Right hindlimb (tissue), 1 donor: ENCODE measurements at regions not wholly inside any gene's neighbourhood (a gene's known extent, or its start where the extent isn't known, plus 50 kb on each side); places are given as distances from the start of the nearest gene placed in this dataset.
A peak's percentile ranks its signal among the peaks of the same experiment; 100 is the strongest.
"Not testable (repeated sequence)": the region's sequence is repeated elsewhere in the genome, so short reads cannot be mapped to it uniquely, and the experiment has no call there.

Experiments used
- DNase-seq: peaks from one replicate; pipeline ENCODE4 v3.0.0-alpha.2; 2018

- DNase-seq = no peak
Observed at GRCh38 chr5:111859031-111859430, 102.0 kb upstream of the NREP start.

- no peak for DNase-seq
Observed at GRCh38 chr5:111857623-111858022, 100.6 kb upstream of the NREP start.

GRCh38 chr5:111856876-111857466, 100.0 kb upstream of the NREP start:
- DNase-seq = no peak

GRCh38 chr5:111855356-111855755, 98.4 kb upstream of the NREP start:
- DNase-seq = no peak

GRCh38 chr5:111854186-111854585, 97.2 kb upstream of the NREP start:
- DNase-seq = no peak

- no peak for DNase-seq
Observed at GRCh38 chr5:111853748-111854147, 96.8 kb upstream of the NREP start.

GRCh38 chr5:111851631-111852548, 94.9 kb upstream of the NREP start:
- DNase-seq = no peak

- DNase-seq = peak; percentile 59
Observed at GRCh38 chr5:111848476-111848875, 91.5 kb upstream of the NREP start.

- no peak for DNase-seq
Observed at GRCh38 chr5:111847052-111847925, 90.3 kb upstream of the NREP start.

- no peak for DNase-seq
Observed at GRCh38 chr5:111840036-111840674, 83.2 kb upstream of the NREP start.

GRCh38 chr5:111839438-111839837, 82.4 kb upstream of the NREP start:
- no peak for DNase-seq

GRCh38 chr5:111836426-111836825, 79.4 kb upstream of the NREP start:
- no peak for DNase-seq

GRCh38 chr5:111834926-111835599, 78.1 kb upstream of the NREP start:
- no peak for DNase-seq

- no peak for DNase-seq
Observed at GRCh38 chr5:111830333-111830732, 73.3 kb upstream of the NREP start.

- no peak for DNase-seq
Observed at GRCh38 chr5:111829701-111830100, 72.7 kb upstream of the NREP start.

GRCh38 chr5:111826064-111826463, 69.1 kb upstream of the NREP start:
- DNase-seq = no peak

- no peak for DNase-seq
Observed at GRCh38 chr5:111820072-111820471, 63.1 kb upstream of the NREP start.

- not testable (repeated sequence) for DNase-seq
Observed at GRCh38 chr5:111819028-111819427, 62.0 kb upstream of the NREP start.

- DNase-seq = no peak
Observed at GRCh38 chr5:111813537-111813936, 56.5 kb upstream of the NREP start.

GRCh38 chr5:111810112-111810511, 53.1 kb upstream of the NREP start:
- no peak for DNase-seq
